Sciatic nerve (tissue), 2 donors: ENCODE measurements at regions not wholly inside any gene's neighbourhood (a gene's known extent, or its start where the extent isn't known, plus 50 kb on each side); places are given as distances from the start of the nearest gene placed in this dataset.
"Not testable (repeated sequence)": the region's sequence is repeated elsewhere in the genome, so short reads cannot be mapped to it uniquely, and the experiment has no call there.

ENCODE experiments used
- ATAC-seq: fragments of 200-7000 bp; cut with Tn5 transposase; one replicate; pipeline ENCODE4 v1.9.1; 2020; ENCODE audit warnings: mild to moderate bottlenecking, moderate library complexity
- DNase-seq: peaks from one replicate; pipeline ENCODE4 v3.0.0-alpha.2; 2020; ENCODE audit warnings: low spot score
- intact Hi-C: fragments of 100-400 bp; cut with DNase I; formaldehyde crosslinking; loops from one replicate; pipeline ENCODE4 v1.14.2; 2022
- donor health status: DM: no; HTN: no; CAD: no.
- donor health status: DM: no; HTN: no; CAD: no.

DNA sequence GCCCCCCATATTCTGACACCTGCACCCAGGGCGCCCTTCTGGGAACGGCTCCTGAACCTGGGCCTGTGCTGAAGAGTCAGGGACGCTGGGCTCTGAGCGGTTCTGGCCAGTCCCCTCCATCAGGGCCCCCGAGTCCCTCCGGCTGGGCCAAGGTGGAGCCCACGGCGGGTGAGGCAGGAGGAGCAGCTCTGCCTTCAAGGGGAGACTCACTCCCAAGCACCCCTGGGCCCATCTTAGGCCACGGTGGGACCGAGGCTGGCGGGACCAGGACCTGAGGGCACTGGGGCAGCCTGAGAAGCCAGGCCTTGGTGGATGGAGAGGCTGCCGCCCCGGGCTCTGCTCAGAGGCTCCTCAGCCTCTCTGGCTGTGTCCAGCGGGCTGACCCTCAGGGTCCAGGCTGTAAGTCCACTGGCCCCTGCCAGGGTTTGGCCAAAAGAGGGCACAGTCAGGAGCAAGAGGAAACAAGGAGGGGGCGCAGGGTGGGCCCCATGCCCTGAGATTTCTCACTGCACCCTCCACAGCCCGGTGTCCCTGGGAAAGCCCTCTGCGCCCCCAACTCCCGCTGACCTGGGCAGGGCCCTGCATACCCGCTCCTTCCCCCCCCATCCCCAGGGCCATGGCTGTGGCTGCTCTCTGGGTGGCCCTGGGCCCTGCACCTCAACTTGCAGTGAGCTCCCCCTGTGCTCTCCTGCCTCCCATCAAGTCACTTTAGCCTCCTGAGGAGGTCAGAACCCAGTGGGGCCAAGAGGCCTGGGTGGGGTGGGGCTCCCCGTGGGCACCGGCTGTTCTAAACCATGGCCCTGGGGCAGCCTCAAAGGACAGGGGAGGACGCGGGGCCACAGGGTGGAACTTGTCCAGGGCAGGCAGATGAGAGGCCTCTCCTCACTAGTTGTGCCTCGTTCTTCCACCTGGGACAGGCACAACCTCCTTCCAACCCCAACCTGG is 266.4 kb upstream of the SFSWAP start:
- intact Hi-C loops, result no loop called here
- peak; percentile 28 for ATAC-seq
- no peak for DNase-seq

DNA sequence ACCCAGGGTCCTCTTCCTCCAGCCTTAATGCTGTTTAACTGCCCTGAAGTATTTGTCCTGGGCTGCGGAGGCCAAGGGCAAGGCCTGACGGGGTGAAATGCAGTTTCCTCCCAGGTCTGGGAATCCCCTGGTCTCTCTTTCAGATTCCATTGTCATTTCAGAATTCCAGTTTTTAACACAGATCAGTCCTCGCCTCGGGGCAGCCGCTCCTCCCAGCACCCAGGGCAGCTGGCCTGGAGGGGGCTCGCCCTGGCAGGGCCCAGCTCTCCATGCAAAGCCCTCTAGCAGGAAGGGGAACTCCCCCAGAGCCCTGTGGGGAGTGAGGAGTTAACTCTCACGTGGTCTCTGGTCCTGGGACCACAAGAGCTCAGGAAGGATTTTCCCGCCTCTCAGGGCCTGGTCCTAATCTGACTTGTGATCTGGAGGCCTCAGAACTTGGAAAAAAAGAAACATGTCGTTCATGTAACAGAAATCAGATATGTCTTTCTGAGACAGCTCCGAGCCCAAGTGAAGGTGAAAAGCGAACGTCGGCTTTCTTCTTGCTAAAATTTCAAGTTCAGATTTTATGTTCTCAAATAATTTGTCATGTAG is 265.6 kb upstream of the SFSWAP start:
- DNase-seq, result no peak
- no peak for ATAC-seq
- intact Hi-C loops, result no loop called here

GRCh38 chr12:131445795-131446194 is 265.1 kb upstream of the SFSWAP start:
- intact Hi-C loops, result no loop called here
- DNase-seq (no peak), ATAC-seq (no peak)

DNA sequence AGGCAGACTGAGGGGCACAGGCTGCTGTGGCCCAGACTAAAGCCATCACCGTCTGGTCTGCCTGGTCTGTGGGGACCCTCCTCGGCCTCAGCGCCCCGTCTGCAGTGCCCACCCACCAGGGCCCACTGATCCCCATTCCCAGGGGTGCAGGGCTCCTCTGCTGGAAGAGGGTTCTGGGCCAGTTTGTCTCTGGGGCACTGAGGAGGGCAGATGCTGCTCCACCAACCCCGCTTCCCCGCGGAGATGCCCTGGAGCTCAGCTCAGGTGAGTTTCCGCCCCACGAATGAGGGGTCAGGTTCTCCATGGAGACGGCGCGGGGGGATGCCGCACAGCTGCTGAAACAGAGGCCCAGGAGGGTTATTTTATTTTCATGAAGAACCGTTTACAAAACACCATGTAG is 263.3 kb upstream of the SFSWAP start:
- intact Hi-C loops, DNase-seq, ATAC-seq: not testable (repeated sequence)

DNA sequence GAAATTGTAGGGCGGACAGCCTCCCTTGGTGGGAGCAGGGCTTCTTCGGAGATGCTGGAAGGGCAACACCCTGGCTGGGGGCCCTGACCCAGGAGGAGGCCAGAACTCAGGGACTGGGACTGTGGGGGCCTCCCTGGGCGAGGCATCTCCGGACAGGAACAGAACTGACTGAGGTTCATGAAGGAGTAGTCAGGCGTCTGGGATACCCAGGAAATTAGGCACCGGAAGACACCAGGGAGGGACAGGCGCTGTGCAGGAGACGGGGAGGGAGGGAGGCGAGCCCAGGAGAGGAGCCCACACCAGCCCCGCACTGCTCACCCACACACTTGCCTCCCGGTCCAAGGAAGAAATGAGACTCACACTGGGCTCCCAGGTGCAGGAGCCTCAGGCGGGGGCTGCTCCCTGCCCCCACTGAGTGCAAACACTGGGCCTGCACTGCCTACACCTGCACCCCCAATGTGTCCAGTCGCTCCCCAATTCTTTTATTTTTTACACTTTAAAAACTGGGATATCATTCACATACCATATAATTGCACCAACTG is 262.6 kb upstream of the SFSWAP start:
- DNase-seq (no peak), ATAC-seq (no peak)
- intact Hi-C loops, result no loop called here

DNA sequence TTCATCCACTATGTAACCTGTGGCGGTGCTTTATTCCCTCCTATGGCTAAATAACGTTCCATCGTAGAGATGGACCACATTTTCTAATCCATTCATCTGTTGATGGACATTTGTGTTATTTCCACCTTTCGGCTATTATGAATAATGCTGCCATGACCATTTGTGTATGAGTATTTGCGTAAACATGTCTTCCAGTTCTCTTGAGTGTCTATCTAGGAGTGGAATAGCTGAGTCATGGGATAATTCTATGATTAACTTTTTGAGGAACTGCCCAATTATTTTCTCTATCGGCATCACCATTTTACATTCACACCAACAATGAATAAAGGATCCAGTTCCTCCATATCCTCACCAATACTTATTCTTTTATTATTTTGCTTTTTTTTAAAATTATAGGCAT is 261.9 kb upstream of the SFSWAP start:
- intact Hi-C loops, result no loop called here
- DNase-seq (no peak), ATAC-seq (no peak)

DNA sequence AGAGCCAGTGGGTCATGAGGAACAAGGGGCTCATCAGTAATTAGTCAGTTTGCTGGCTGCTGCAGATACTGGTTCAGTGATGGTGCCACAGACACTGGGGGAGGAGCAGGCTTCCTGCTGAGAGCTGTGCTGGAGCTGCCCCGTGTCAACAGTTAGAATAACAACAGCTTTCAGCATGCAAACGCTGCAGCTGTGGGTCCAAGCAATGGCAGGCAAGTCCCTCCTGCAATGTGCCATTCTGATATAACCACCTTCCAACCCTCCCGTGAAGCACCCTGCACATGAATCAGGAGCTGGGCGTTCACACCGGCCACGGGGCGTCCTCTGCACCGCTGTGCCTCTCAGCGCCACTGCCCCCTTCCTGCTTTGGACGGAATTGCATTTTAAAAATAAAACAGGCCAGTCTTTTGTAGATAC is 258.4 kb upstream of the SFSWAP start:
- intact Hi-C loops, result loop anchor here (10.0 kb wide), 1 partner anchor 348 kb away; no protein-coding TSS in a partner anchor
- ATAC-seq (no peak), DNase-seq (no peak)

- ATAC-seq (peak; percentile 85), DNase-seq (no peak)
- intact Hi-C loops, result loop anchor here (10.0 kb wide), 1 partner anchor 350 kb away; no protein-coding TSS in a partner anchor
Measured at GRCh38 chr12:131454418-131455217, 256.3 kb upstream of the SFSWAP start.

GRCh38 chr12:131455218-131455506 is 255.7 kb upstream of the SFSWAP start:
- ATAC-seq (no peak), DNase-seq (no peak)
- intact Hi-C loops, result loop anchor here (10.0 kb wide), 1 partner anchor 350 kb away; no protein-coding TSS in a partner anchor

- intact Hi-C loops, result loop anchor here (10.0 kb wide), 1 partner anchor 351 kb away; no protein-coding TSS in a partner anchor
- no peak for ATAC-seq
- DNase-seq, result no peak
Measured at GRCh38 chr12:131455581-131456110, 255.2 kb upstream of the SFSWAP start.

DNA sequence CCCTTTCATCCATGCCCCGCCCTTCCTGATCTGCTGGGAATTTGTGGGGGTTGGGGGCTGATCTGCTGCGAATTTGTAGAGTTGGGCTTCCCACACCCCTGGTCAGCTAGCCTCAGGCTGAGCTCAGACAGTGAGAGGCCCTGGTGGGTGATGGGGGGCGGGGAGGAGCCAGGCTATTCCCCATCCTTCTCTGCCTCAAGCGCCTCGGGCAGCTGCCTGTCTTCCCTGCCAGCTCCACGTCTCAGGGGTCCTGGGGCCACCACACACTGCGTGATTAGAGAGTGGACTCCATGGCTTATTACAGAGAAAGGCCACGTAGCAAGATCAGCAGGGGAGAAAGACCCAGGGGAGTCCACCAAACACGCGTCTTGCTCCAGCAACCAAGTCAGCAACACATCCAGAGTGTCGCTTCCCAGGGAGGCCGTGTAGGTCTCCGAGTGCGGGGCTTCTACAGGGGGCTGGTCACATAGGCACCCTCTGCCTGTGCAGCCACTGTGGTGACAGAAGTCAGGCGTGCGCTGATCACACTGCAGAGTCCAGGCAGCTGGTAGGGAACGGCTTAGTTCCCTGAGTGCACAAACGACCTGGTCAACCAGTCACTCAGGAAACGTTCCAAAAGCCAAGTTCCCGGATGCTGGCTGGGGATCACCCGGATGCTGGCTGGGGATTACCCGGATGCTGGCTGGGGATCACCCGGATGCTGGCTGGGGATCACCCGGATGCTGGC is 254.4 kb upstream of the SFSWAP start:
- ATAC-seq (no peak), DNase-seq (no peak)
- intact Hi-C loops, result loop anchor here (10.0 kb wide), 1 partner anchor 352 kb away; no protein-coding TSS in a partner anchor

- DNase-seq (no peak), ATAC-seq (no peak)
- intact Hi-C loops, result loop anchor here (10.0 kb wide), 1 partner anchor 352 kb away; no protein-coding TSS in a partner anchor
Measured at GRCh38 chr12:131457028-131457310, 253.9 kb upstream of the SFSWAP start.

DNA sequence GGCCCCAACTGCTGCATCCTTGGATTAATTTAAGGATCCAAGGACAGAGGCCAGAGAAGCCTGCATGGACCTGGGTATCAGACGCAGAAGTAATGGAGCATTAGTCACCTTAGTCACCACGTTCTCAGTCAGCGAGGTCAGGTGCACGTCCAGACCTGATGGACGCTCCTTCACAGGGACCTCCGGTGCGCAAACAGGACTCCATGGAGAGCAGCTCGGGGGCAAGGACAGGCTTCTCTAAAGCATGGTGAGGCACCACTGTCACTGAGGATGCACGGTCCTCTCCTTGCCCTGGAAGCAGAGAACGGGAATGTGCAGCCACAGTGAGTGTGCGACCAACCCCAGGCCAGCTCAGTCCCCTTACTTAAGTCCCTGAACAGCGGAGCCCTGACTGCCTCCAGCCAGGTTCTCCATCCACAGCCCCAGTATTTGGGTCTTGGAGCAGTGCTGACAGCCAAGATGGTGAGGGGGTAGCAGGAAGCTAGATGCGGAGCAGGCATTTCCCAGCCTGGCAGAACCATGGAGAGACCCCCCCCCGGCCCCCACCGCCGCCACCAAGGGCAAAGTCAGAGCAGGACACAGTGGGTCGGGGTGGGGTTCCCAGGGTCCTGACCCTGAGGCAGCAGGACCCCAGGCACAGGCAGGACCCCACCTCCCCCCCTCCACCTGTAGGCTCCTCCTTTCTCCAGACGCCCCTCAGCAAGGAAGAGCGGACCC is 253.4 kb upstream of the SFSWAP start:
- ATAC-seq (peak; percentile 30), DNase-seq (no peak)
- intact Hi-C loops, result loop anchor here (10.0 kb wide), 1 partner anchor 353 kb away; no protein-coding TSS in a partner anchor

DNA sequence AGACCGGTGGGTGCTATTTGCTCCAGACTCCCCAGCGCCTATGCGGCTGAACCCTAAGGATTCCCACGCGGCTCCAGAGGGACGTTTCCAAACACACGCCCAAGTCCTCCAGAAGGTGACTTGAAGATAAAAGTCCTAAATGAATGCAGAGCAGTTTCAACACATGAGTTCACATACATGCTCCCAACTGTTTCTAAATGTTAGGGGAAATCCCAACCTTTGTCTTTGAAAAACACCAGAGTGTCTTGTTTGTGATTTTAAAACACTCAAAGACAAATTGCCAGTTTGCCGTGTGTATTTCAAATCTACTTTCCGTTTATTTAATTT is 252.9 kb upstream of the SFSWAP start:
- DNase-seq, result no peak
- intact Hi-C loops, result loop anchor here (10.0 kb wide), 1 partner anchor 353 kb away; no protein-coding TSS in a partner anchor
- ATAC-seq, result no peak

- intact Hi-C loops, result loop anchor here (10.0 kb wide), 1 partner anchor 354 kb away; no protein-coding TSS in a partner anchor
- ATAC-seq (no peak), DNase-seq (no peak)
Measured at GRCh38 chr12:131458931-131459772, 251.7 kb upstream of the SFSWAP start.

- ATAC-seq (no peak), DNase-seq (no peak)
- intact Hi-C loops, result loop anchor here (10.0 kb wide), 1 partner anchor 355 kb away; no protein-coding TSS in a partner anchor
Measured at GRCh38 chr12:131459773-131460365, 251.0 kb upstream of the SFSWAP start.

DNA sequence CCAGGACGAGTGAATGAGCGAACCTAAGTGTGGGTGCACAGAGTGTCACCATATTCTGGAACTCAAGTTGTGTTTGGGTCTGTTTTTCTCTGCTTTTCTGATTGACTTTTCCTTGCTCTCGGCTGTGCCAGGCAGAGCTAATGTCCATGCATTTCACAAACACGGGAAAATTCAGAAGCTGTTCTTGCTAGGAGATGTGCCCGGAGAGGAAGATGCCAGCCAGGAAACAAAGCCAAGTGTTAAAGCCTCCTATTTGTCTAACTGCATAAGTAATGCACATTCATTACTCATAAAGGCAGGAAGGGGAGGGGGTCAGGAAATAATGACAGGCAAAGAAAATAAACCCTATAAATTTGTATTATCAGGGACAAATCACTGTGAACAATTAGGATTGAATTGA is 250.4 kb upstream of the SFSWAP start:
- DNase-seq (no peak), ATAC-seq (no peak)
- intact Hi-C loops, result no loop called here
